ENCODE measurements at regions not wholly inside any gene's neighbourhood (a gene's known extent, or its start where the extent isn't known, plus 50 kb on each side); places are given as distances from the start of the nearest gene placed in this dataset.

- H3K79me2 ChIP-seq (ENCODE audit: insufficient read depth, low read length): 0 out of 2 replicates have a peak, but pooled peaks cover 3% of the 10 kb centered on the region
- no peak overlapping the region for H3K9ac ChIP-seq (ENCODE audit: low read length)
- peaks cover 33% of the 10 kb centered on the region for H3K36me3 ChIP-seq (ENCODE audit: insufficient read depth, low read length)
- no peaks in the 10 kb centered on the region for H3F3A ChIP-seq (ENCODE audit: insufficient read depth, low read length)
- H3K9me2 ChIP-seq (ENCODE audit: low read depth, low read length): no peaks in the 10 kb centered on the region
- no peak overlapping the region for H3K4me3 ChIP-seq (ENCODE audit: low read depth, low read length, poor library complexity, severe bottlenecking)
- H2AFZ ChIP-seq (ENCODE audit: low read length): no peak overlapping the region
- H3K4me2 ChIP-seq (ENCODE audit: low read length): peak overlapping the region; percentile 53; the same call in 1 of the 2 replicates
- TF ChIP-seq CTCF (IDR thresholded peaks at IDR 0.05; ENCODE audit: low read length): no peak
- TF ChIP-seq EZH2 (IDR thresholded peaks at IDR 0.05; ENCODE audit: borderline replicate concordance, low read length): no peak
- peak overlapping the region; percentile 78 for H3K27ac ChIP-seq (ENCODE audit: low read depth, low read length, poor library complexity, severe bottlenecking)
- H4K20me1 ChIP-seq (ENCODE audit: insufficient read depth, low read length): no peaks in the 10 kb centered on the region
- no peaks in the 10 kb centered on the region for H3K27me3 ChIP-seq (ENCODE audit: insufficient read depth, low read length)
- H3K9me3 ChIP-seq (ENCODE audit: low read length): no peaks in the 10 kb centered on the region
- peaks cover 35% of the 10 kb centered on the region for H3K4me1 ChIP-seq (ENCODE audit: insufficient read depth, low read length, severe bottlenecking)
Measured at GRCh38 chr19:46955813-46956371, 63.7 kb upstream of the NPAS1 start.

GRCh38 chr19:46958532-46958931, 61.1 kb upstream of the NPAS1 start:
- H3K79me2 ChIP-seq (ENCODE audit: insufficient read depth, low read length): 0 out of 2 replicates have a peak, but pooled peaks cover 3% of the 10 kb centered on the region
- H3K27ac ChIP-seq (ENCODE audit: low read depth, low read length, poor library complexity, severe bottlenecking): no peak overlapping the region
- H4K20me1 ChIP-seq (ENCODE audit: insufficient read depth, low read length): no peaks in the 10 kb centered on the region
- no peak overlapping the region for H2AFZ ChIP-seq (ENCODE audit: low read length)
- H3K9ac ChIP-seq (ENCODE audit: low read length): no peak overlapping the region
- H3F3A ChIP-seq (ENCODE audit: insufficient read depth, low read length): no peaks in the 10 kb centered on the region
- no peaks in the 10 kb centered on the region for H3K9me3 ChIP-seq (ENCODE audit: low read length)
- TF ChIP-seq CTCF (IDR thresholded peaks at IDR 0.05; ENCODE audit: low read length) (no peak), EZH2 (IDR thresholded peaks at IDR 0.05; ENCODE audit: borderline replicate concordance, low read length) (no peak)
- peaks cover 13% of the 10 kb centered on the region; the same call in 1 of the 2 replicates for H3K36me3 ChIP-seq (ENCODE audit: insufficient read depth, low read length)
- no peak overlapping the region for H3K4me3 ChIP-seq (ENCODE audit: low read depth, low read length, poor library complexity, severe bottlenecking)
- no peaks in the 10 kb centered on the region for H3K9me2 ChIP-seq (ENCODE audit: low read depth, low read length)
- no peaks in the 10 kb centered on the region for H3K27me3 ChIP-seq (ENCODE audit: insufficient read depth, low read length)
- H3K4me1 ChIP-seq (ENCODE audit: insufficient read depth, low read length, severe bottlenecking): peaks cover 41% of the 10 kb centered on the region
- H3K4me2 ChIP-seq (ENCODE audit: low read length): no peak overlapping the region

DNA sequence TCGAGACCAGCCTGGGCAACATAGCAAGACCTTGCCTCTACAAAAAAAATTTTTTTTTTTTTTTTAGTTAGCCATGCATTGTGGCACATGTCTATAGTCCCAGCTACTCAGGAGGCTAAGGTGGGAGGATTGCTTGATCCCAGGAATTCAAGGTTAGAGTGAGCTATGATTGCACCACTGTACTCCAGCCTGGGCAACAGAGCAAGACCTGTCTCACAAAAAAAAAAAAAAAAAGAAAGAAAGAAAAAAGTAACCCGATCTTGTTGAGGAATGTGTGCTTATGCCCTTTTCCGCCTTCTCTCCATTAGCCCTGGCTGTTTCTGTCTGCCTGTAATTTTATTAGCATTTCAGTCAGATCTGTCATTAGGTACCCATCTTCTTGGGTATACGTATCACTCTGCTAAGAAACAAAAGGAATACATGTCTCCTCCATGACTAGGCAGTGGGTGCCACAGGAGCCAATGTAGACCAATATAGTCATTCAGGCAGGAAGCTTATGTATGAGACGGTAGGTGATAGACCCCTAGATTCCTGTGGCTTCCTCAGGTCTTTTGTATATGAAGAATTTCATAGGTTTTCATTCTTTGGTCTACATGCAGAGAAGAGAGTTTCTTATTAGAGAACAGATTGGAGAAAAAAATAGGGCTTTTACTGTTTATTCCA, 59.6 kb upstream of the NPAS1 start:
- Histone ChIP-seq H3F3A (ENCODE audit: insufficient read depth, low read length) (no peaks in the 10 kb centered on the region), H3K36me3 (ENCODE audit: insufficient read depth, low read length) (peaks cover 14% of the 10 kb centered on the region; the same call in 1 of the 2 replicates), H3K27me3 (ENCODE audit: insufficient read depth, low read length) (no peaks in the 10 kb centered on the region), H3K9me3 (ENCODE audit: low read length) (no peaks in the 10 kb centered on the region), H3K9ac (ENCODE audit: low read length) (no peak overlapping the region), H4K20me1 (ENCODE audit: insufficient read depth, low read length) (no peaks in the 10 kb centered on the region), H2AFZ (ENCODE audit: low read length) (no peak overlapping the region), H3K4me3 (ENCODE audit: low read depth, low read length, poor library complexity, severe bottlenecking) (no peak overlapping the region), H3K27ac (ENCODE audit: low read depth, low read length, poor library complexity, severe bottlenecking) (no peak overlapping the region), H3K4me2 (ENCODE audit: low read length) (no peak overlapping the region), H3K9me2 (ENCODE audit: low read depth, low read length) (no peaks in the 10 kb centered on the region), H3K4me1 (ENCODE audit: insufficient read depth, low read length, severe bottlenecking) (peaks cover 31% of the 10 kb centered on the region), H3K79me2 (ENCODE audit: insufficient read depth, low read length) (0 out of 2 replicates have a peak, but pooled peaks cover 3% of the 10 kb centered on the region)
- no peak for TF ChIP-seq CTCF (IDR thresholded peaks at IDR 0.05; ENCODE audit: low read length)
- TF ChIP-seq EZH2 (IDR thresholded peaks at IDR 0.05; ENCODE audit: borderline replicate concordance, low read length): no peak
